SKM-1 treated with dmso at 0.1 percent for 144 hours (cell line): ENCODE measurements at regions not wholly inside any gene's neighbourhood (a gene's known extent, or its start where the extent isn't known, plus 50 kb on each side); places are given as distances from the start of the nearest gene placed in this dataset.

Source experiments
- DNase-seq: peaks from one replicate; lab custom pipeline; 2025; ENCODE audit not compliant: unreplicated experiment; lab: John Stamatoyannopoulos, UW

DNA sequence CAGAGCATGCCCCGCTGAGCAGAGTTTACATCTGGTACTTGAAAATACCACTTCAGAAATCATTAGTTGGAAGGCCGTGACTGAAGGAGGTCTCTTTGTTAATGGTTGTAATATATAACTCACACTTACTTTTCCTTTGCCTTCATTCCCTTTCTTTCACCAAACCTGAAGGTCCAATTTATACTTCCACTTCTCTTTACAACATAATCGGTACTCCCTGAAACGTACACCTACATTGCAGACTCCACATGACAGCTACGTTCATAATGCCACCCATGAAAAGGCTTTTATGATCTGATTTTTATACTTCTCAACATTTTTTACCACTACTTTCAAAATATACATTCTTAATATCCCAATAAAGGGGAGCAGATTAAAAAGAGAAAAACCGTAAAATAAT lies 298.7 kb downstream of the C4orf33 start:
- DNase-seq: no peak

DNA sequence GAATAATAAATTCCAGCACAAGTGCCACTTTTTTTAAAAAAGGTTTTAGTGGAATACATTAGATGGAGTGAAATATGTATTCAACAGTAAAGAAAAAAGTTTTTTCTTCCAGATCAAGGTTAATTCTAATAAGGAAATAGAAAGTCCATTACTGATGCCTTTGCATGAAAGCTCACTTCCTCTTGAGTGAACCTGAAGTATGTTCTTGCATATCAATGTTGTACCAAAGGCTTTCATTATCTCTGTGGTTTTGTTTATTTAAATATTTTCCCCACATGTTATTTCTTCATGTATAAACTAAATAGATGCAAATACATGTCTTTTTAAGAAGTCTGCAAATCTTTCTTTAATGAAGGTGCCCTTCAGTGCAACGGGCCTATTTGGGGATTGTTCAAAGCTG lies 307.9 kb downstream of the C4orf33 start:
- no peak for DNase-seq

DNA sequence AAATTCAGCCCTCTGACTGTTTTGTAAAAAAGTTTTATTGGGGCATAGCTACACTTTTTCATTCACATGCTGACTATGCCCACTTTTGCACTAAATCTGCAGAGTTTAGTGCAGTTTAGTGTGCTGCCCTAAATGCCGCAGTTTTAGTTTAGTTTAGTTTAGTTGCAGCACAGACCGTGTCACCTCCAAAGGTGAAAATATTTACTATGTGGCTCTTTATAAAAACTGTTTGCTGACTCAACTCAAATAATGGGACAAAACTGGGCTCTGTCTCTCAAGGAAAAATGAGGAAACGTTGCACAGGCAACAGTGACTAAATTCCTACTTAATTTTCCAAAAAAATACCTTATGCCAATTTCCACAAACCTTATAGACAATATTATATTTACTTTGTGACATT lies 314.2 kb downstream of the C4orf33 start:
- DNase-seq: no peak

DNA sequence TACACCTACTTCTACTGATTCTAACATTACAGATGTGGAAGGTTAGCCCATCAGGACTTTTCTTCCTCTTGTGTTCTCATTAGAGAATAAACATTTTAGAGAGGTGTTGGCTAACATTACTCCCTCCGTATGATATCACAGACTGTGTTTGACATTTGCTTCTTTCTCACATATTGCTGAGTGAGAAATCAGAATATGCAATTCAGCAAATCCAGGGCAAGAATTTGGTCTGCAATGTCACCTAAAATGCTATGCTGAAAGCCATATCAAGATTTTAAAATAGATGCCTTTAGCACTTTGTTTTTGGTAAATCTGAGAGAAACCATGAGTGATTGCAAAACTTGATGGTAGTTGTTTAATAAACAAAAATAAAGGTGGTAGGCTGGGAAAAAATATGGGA lies 319.1 kb downstream of the C4orf33 start:
- DNase-seq: no peak

GRCh38 chr4:129420637-129421036 lies 324.7 kb downstream of the C4orf33 start:
- no peak for DNase-seq

DNA sequence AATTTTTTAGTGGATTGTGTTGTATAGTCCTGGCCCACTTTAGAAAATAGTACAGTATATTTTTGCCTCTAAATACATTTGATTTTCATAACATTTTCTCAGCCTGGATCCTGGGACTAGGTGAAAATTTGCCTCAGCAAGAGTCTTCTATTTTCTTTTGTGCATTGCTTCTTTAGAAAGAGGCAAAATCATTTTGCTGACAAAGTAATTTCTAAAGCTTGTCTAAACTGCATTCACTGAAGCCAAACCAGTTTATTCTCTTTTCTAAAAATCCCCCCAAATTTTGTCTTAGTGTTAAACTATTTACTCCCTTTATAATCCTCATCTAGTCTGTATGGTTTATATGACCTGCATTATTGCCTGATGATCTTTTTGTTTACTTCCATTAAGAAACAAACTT lies 326.3 kb downstream of the C4orf33 start:
- no peak for DNase-seq

- DNase-seq: no peak
These were observed 332.5 kb downstream of the C4orf33 start for GRCh38 chr4:129428454-129428853.

- no peak for DNase-seq
These were observed 333.8 kb downstream of the C4orf33 start for GRCh38 chr4:129429581-129430320.

GRCh38 chr4:129437347-129437746 lies 341.4 kb downstream of the C4orf33 start:
- DNase-seq: no peak

DNA sequence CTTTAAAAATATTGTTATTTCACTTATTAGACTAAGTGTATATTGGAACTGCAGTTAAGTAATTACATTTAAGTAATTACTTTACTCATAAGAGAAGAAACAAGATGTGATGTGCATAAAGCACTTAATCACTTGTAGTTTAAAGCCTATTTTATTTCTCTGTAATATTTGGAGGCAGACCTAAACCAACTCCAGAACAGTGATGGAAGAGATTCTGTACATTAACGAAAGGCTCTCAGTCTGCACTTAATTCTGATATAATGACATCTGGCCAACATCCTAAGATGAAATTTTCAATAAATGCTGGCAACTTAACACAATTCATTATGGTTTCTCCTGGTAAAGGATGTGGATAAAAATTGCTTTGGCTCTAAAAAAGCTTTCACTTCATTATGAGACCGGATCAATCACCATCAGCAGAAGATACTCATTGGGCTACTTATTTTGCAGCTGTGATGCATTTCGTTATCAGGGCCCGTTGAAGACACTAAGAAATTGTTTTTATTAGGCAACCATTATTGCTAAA lies 342.6 kb downstream of the C4orf33 start:
- no peak for DNase-seq

DNA sequence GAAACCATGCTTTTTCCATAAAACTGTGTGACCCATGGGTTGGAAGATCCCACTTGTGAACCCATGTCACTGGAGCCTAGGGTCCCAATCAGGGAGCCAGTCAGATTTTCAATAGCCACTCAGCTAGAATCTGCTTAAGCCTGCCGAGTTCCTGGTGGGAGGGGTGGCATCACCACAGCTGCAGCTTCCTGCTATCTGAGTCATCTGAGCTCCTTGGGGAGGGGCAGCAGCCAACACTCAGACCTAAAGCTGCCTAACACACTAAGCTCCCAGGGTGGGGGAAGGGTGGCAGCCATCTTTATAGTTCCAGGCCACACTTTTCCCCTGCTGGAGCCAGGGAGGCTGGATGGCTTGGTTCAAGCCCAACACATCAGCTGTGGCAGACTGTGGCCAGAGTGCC lies 350.1 kb downstream of the C4orf33 start:
- no peak for DNase-seq

DNA sequence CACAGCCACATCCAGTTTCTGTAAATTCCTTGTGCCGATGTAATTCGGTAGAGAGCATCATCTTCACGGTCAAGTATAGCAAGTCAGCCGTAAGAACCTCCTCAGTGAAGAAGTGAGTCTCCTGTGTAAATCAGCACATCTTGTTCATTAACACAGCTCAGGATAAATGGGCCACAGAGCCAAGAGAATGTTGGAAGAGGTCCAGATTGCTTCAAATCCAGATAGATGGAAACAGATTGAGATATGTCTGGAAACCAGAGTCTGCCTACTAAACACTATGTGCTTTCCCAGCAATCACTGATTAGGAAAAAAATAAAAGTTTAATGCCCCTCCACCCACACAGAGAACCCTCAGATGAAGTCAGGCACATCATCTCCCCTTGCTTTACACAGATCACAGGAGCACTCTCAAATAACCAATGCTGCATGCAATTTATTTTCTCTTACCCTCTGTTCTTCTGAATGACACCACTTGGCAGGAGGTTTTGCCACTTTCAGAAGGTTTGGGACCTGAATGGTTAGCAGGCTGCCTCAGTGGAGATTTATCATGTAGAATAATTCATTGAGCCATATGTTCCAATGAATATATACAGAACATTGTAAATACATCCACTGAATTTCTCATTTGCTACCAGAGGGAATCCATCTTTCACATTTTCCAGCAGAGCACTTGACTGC lies 357.7 kb downstream of the C4orf33 start:
- DNase-seq: no peak

DNA sequence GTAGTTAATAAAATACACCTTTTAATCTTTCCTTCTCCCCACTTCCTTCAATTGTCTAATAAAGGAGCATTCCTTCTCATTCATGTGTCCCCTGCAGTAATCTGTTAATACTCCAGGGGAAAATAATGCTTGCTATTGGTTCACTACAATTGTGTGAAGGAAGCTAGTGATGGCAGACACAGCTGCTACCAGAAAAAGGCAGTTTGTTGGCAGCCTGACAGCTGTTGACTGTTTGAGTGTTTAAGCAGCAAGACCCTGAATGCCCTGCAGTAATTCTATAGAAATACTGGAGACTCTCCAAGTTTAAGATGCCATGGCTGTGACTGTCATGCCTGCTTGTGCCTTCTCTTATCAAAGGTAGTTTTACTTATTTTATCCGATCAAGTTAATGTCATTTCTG lies 359.5 kb downstream of the C4orf33 start:
- DNase-seq: no peak

GRCh38 chr4:129468624-129469023 lies 372.7 kb downstream of the C4orf33 start:
- DNase-seq: no peak

- DNase-seq: no peak
These were observed 378.7 kb downstream of the C4orf33 start for GRCh38 chr4:129474698-129475097.

GRCh38 chr4:129481107-129481506 lies 385.2 kb downstream of the C4orf33 start:
- DNase-seq: no peak

GRCh38 chr4:129488427-129488826 lies 392.5 kb downstream of the C4orf33 start:
- DNase-seq: no peak

- no peak for DNase-seq
These were observed 394.6 kb downstream of the C4orf33 start for GRCh38 chr4:129490516-129490915.

DNA sequence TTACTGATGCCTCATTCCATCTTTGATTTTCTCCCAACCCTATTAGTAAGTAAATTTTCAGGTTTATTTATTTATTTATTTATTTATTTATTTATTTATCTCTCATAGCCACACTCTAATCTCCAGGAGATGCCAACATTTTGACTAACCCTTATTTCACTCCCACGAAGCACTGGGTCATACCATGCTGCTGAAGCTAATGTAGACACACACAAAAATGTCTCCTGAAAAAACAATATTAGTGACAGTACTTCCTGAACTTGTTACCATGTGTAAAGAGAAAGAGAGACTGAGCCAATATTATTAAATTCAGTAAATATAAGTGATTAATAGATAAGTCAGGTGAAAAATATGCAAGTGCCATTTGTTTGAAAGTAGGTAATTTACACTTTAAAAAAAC lies 402.7 kb downstream of the C4orf33 start:
- DNase-seq: no peak

DNA sequence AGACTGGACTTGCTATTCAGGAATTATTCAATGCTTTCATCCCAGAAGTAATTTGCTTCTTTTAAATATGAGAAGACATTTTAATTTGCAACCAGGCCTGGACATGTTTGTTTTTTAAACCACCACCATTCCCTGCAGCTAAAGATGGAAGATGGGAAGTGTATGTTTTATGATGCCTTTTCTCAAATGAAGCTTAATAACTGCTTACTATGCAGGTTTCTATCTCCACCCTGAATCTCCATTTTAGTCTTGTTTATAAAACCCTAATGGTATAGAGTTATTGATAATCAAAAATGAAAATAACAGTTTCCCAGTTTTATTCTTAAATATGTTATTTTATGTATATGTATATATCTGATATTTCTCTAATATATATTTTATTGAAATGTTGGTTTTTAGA lies 418.9 kb downstream of the C4orf33 start:
- no peak for DNase-seq

GRCh38 chr4:129515356-129515755 lies 419.4 kb downstream of the C4orf33 start:
- DNase-seq: no peak

DNA sequence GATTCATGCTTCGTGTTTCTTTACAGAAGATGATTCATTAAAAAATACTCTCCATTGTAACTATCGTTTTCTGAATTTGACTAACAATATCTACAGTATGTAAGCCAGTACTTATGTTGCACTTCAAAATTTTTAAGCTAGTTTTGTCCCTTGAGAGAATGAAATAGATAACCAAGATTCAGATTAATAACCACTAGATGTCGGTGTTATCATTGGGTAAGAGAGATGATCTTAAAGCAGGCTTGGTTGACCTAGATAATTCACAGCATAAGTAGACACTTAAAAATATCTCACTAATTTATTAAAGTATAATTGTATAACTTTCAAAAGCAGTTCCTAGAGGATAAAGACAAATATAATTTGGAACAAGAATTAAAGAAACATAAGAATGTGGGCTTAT lies 430.9 kb downstream of the C4orf33 start:
- no peak for DNase-seq

DNA sequence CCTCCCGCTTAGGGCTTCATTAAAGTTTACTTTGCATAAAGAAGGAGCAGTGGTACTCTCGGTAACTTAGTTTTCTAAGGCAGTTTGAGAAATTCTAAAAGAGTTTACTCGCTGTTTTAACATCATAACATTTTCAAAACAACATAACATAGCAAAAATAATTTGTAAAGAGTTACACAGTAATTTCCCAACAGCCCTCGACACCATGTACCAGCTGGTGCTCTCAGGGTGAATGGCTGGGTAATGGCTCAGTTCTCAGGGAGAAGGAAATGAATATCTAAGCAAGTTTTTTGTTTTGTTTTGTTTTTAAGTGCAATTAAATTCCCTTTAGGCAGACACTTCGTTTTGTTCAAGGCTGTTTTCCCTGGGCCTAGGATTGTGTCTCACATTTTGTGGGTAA lies 435.3 kb downstream of the C4orf33 start:
- DNase-seq: no peak
